ENCODE measurements at regions not wholly inside any gene's neighbourhood (a gene's known extent, or its start where the extent isn't known, plus 50 kb on each side); places are given as distances from the start of the nearest gene placed in this dataset.

DNA sequence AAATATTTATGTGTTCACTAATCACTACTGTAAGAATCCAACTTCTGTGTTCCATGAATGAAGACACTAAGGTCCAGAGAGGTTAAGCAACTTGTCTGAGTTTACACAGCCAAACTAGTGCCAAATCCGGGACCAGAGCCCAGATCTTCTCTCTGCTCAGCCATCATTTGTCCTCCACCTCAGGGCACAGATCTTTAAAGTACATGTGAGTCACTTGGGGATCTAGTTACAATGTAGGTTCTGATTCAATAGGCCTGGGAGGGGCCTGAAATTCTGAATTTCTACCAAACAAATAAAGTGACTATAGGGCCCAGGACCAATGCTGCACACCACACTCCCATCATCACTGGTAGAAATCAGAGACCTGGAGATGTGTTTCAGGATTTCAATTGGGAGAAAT, 162.9 kb downstream of the GXYLT1 start:
- H3K9me2 ChIP-seq (ENCODE audit: insufficient read depth, low read length), result no peaks in the 10 kb centered on the region
- no peak overlapping the region for H3K9ac ChIP-seq (ENCODE audit: low read length)
- no peaks in the 10 kb centered on the region for H3K9me3 ChIP-seq (ENCODE audit: low read length)
- H4K20me1 ChIP-seq (ENCODE audit: insufficient read depth), result no peaks in the 10 kb centered on the region
- H2AFZ ChIP-seq (ENCODE audit: low read depth, low read length), result no peak overlapping the region
- H3K27ac ChIP-seq (ENCODE audit: low read length), result no peak overlapping the region
- no peak for TF ChIP-seq EZH2 (IDR thresholded peaks at IDR 0.05; ENCODE audit: borderline replicate concordance, insufficient read depth, low read length, poor library complexity, severe bottlenecking)
- no peak for TF ChIP-seq RAD21 (conservative IDR thresholded peaks at IDR 0.05)
- no peak for TF ChIP-seq EP300 (conservative IDR thresholded peaks at IDR 0.05; ENCODE audit: poor library complexity, severe bottlenecking)
- TF ChIP-seq POLR2AphosphoS5 (IDR thresholded peaks at IDR 0.05), result no peak
- TF ChIP-seq CTCF (IDR thresholded peaks at IDR 0.05; ENCODE audit: poor library complexity, severe bottlenecking), result no peak
- TF ChIP-seq MXI1 (conservative IDR thresholded peaks at IDR 0.05; ENCODE audit: poor library complexity, severe bottlenecking), result no peak
- TF ChIP-seq REST (IDR thresholded peaks at IDR 0.05; ENCODE audit: borderline replicate concordance), result no peak
- no peak for TF ChIP-seq TAF1 (IDR thresholded peaks at IDR 0.05; ENCODE audit: low read depth)
- TF ChIP-seq SMC3 (conservative IDR thresholded peaks at IDR 0.05; ENCODE audit: poor library complexity), result no peak
- H3F3A ChIP-seq (ENCODE audit: insufficient read depth, low read length, poor library complexity, severe bottlenecking), result no peaks in the 10 kb centered on the region
- no peak overlapping the region for H3K4me3 ChIP-seq (ENCODE audit: low read length)
- H3K4me2 ChIP-seq (ENCODE audit: low read length), result no peak overlapping the region
- no peaks in the 10 kb centered on the region for H3K36me3 ChIP-seq (ENCODE audit: insufficient read depth, low read length)
- H3K27me3 ChIP-seq (ENCODE audit: insufficient read depth, low read depth, low read length), result no peaks in the 10 kb centered on the region
- no peaks in the 10 kb centered on the region for H3K79me2 ChIP-seq (replicated peaks; ENCODE audit: insufficient read depth, low read length)

- H3K4me2 ChIP-seq (ENCODE audit: low read length), result no peak overlapping the region
- no peak overlapping the region for H2AFZ ChIP-seq (ENCODE audit: low read depth, low read length)
These were observed 163.7 kb downstream of the GXYLT1 start for GRCh38 chr12:41981013-41981412.

More at GRCh38 chr12:41981013-41981412, 163.7 kb downstream of the GXYLT1 start:
- Histone ChIP-seq H4K20me1 (ENCODE audit: insufficient read depth) (no peaks in the 10 kb centered on the region), H3K27me3 (ENCODE audit: insufficient read depth, low read depth, low read length) (no peaks in the 10 kb centered on the region), H3K9me2 (ENCODE audit: insufficient read depth, low read length) (no peaks in the 10 kb centered on the region), H3K4me3 (ENCODE audit: low read length) (no peak overlapping the region), H3K27ac (ENCODE audit: low read length) (no peak overlapping the region), H3K36me3 (ENCODE audit: insufficient read depth, low read length) (no peaks in the 10 kb centered on the region), H3F3A (ENCODE audit: insufficient read depth, low read length, poor library complexity, severe bottlenecking) (no peaks in the 10 kb centered on the region), H3K9me3 (ENCODE audit: low read length) (no peaks in the 10 kb centered on the region), H3K79me2 (replicated peaks; ENCODE audit: insufficient read depth, low read length) (no peaks in the 10 kb centered on the region), H3K9ac (ENCODE audit: low read length) (no peak overlapping the region)
- TF ChIP-seq POLR2AphosphoS5 (IDR thresholded peaks at IDR 0.05), result no peak
- TF ChIP-seq REST (IDR thresholded peaks at IDR 0.05; ENCODE audit: borderline replicate concordance), result no peak
- TF ChIP-seq EZH2 (IDR thresholded peaks at IDR 0.05; ENCODE audit: borderline replicate concordance, insufficient read depth, low read length, poor library complexity, severe bottlenecking), result no peak
- no peak for TF ChIP-seq TAF1 (IDR thresholded peaks at IDR 0.05; ENCODE audit: low read depth)
- no peak for TF ChIP-seq SMC3 (conservative IDR thresholded peaks at IDR 0.05; ENCODE audit: poor library complexity)
- TF ChIP-seq EP300 (conservative IDR thresholded peaks at IDR 0.05; ENCODE audit: poor library complexity, severe bottlenecking), result no peak
- no peak for TF ChIP-seq CTCF (IDR thresholded peaks at IDR 0.05; ENCODE audit: poor library complexity, severe bottlenecking)
- TF ChIP-seq MXI1 (conservative IDR thresholded peaks at IDR 0.05; ENCODE audit: poor library complexity, severe bottlenecking), result no peak
- no peak for TF ChIP-seq RAD21 (conservative IDR thresholded peaks at IDR 0.05)

All from neural cell (in vitro differentiated cells).